Stomach (tissue), 4 donors: ENCODE measurements at regions not wholly inside any gene's neighbourhood (a gene's known extent, or its start where the extent isn't known, plus 50 kb on each side); places are given as distances from the start of the nearest gene placed in this dataset.

ENCODE experiments used
- CTCF ChIP-seq, 7 experiments: fragments of 450-650 bp in 4 of 7; fragments of 200-600 bp in 3 of 7; sonication (generic) in 3 of 7; IDR thresholded peaks; one replicate each; pipeline ENCODE4 v1.5.1; 2016 to 2019; ENCODE audit warnings: antibody characterized with exemption in 7 of 7, control low read depth in 2 of 7, mild to moderate bottlenecking in 1 of 7
- POLR2AphosphoS5 ChIP-seq, 3 donors: sonication (generic); formaldehyde crosslinking; IDR thresholded peaks; one replicate each; pipeline ENCODE4 v1.6.1; 2016; ENCODE audit warnings: antibody characterized with exemption in 3 of 3

- TF ChIP-seq POLR2AphosphoS5 (IDR thresholded peaks at IDR 0.05) (no peak), CTCF (IDR thresholded peaks at IDR 0.05) (no peak)
Measured at GRCh38 chr16:86834451-86835035, 256.2 kb downstream of the FOXL1 start.
